ENCODE measurements at regions not wholly inside any gene's neighbourhood (a gene's known extent, or its start where the extent isn't known, plus 50 kb on each side); places are given as distances from the start of the nearest gene placed in this dataset.
"Not testable (repeated sequence)": the region's sequence is repeated elsewhere in the genome, so short reads cannot be mapped to it uniquely, and the experiment has no call there.

GRCh38 chr4:189697675-189698245 lies 242.9 kb upstream of the FRG1 start:
- H4K8ac ChIP-seq (ENCODE audit: low read depth in 2 of 2, low read length in 2 of 2); H2AK9ac ChIP-seq (replicated peaks; ENCODE audit: low read depth, low read length, poor library complexity); H2BK5ac ChIP-seq (ENCODE audit: low read depth, low read length, poor library complexity, severe bottlenecking); H3K14ac ChIP-seq (replicated peaks; ENCODE audit: low read depth, low read length); H3K56ac ChIP-seq (ENCODE audit: extremely low read depth, insufficient read depth, low read length); POLR2A ChIA-PET (ENCODE audit: unreplicated experiment); H3K9me1 ChIP-seq (ENCODE audit: insufficient read depth, low read length); H2BK20ac ChIP-seq (ENCODE audit: low read depth, low read length); H3K18ac ChIP-seq (ENCODE audit: low read depth, low read length); DNase-seq; H2AFZ ChIP-seq (replicated peaks; ENCODE audit: low read length, poor library complexity); H3K27me3 ChIP-seq (ENCODE audit: control insufficient read depth, insufficient read depth, low read length); H3K79me1 ChIP-seq (ENCODE audit: low read depth in 1 of 2, low read length in 2 of 2); H3K36me3 ChIP-seq (ENCODE audit: control insufficient read depth, insufficient read depth, low read length); H4K20me1 ChIP-seq (ENCODE audit: insufficient read depth, low read length); H2BK15ac ChIP-seq (ENCODE audit: low read depth, low read length); H2AK5ac ChIP-seq (ENCODE audit: low read depth, low read length); H3K23ac ChIP-seq (ENCODE audit: low read depth, low read length); H3K4me3 ChIP-seq (ENCODE audit: insufficient read depth, low read depth, low read length); in situ Hi-C loops (cut with MboI; ENCODE audit: low sequenced_read_pairs); dilution Hi-C loops (cut with HindIII; ENCODE audit: low sequenced_read_pairs, unreplicated experiment); H2BK120ac ChIP-seq (ENCODE audit: low read depth, low read length); H4K5ac ChIP-seq (ENCODE audit: low read depth, low read length); intact Hi-C loops (cut with micrococcal nuclease); H3K4me2 ChIP-seq (ENCODE audit: low read depth, low read length); H3K27ac ChIP-seq (ENCODE audit: insufficient read depth, low read length); H3K9ac ChIP-seq (ENCODE audit: low read depth, low read length); H4K91ac ChIP-seq (ENCODE audit: insufficient read depth, low read depth, low read length); CTCF ChIA-PET; H3K9me3 ChIP-seq (ENCODE audit: control insufficient read depth, insufficient read depth, low read length); H3K4ac ChIP-seq (ENCODE audit: low read depth, low read length); ATAC-seq (ENCODE audit: low read depth); H3K4me1 ChIP-seq (ENCODE audit: control insufficient read depth, insufficient read depth, low read length); BruUV-seq (replicated peaks): not testable (repeated sequence)
- no CpG with 5 or more reads among the region's 8 CpGs for WGBS, 2 experiments (ENCODE audit: extremely low coverage in 2 of 2, insufficient read length in 1 of 2)

GRCh38 chr4:189703000-189703399 lies 237.7 kb upstream of the FRG1 start:
- H3K56ac ChIP-seq (ENCODE audit: extremely low read depth, insufficient read depth, low read length); DNase-seq; H2BK120ac ChIP-seq (ENCODE audit: low read depth, low read length); H3K36me3 ChIP-seq (ENCODE audit: control insufficient read depth, insufficient read depth, low read length); intact Hi-C loops (cut with micrococcal nuclease); H3K14ac ChIP-seq (replicated peaks; ENCODE audit: low read depth, low read length); in situ Hi-C loops (cut with MboI; ENCODE audit: low sequenced_read_pairs); H3K79me1 ChIP-seq (ENCODE audit: low read depth in 1 of 2, low read length in 2 of 2); H3K27me3 ChIP-seq (ENCODE audit: control insufficient read depth, insufficient read depth, low read length); H3K23ac ChIP-seq (ENCODE audit: low read depth, low read length); H3K9me3 ChIP-seq (ENCODE audit: control insufficient read depth, insufficient read depth, low read length); BruUV-seq (replicated peaks); dilution Hi-C loops (cut with HindIII; ENCODE audit: low sequenced_read_pairs, unreplicated experiment); H4K5ac ChIP-seq (ENCODE audit: low read depth, low read length); ATAC-seq (ENCODE audit: low read depth); H3K27ac ChIP-seq (ENCODE audit: insufficient read depth, low read length); H2BK15ac ChIP-seq (ENCODE audit: low read depth, low read length); H3K9me1 ChIP-seq (ENCODE audit: insufficient read depth, low read length); H2AK9ac ChIP-seq (replicated peaks; ENCODE audit: low read depth, low read length, poor library complexity); H3K4me3 ChIP-seq (ENCODE audit: insufficient read depth, low read depth, low read length); H2AK5ac ChIP-seq (ENCODE audit: low read depth, low read length); H2BK20ac ChIP-seq (ENCODE audit: low read depth, low read length); H3K18ac ChIP-seq (ENCODE audit: low read depth, low read length); H3K9ac ChIP-seq (ENCODE audit: low read depth, low read length); POLR2A ChIA-PET (ENCODE audit: unreplicated experiment); H3K4ac ChIP-seq (ENCODE audit: low read depth, low read length); H4K91ac ChIP-seq (ENCODE audit: insufficient read depth, low read depth, low read length); H3K4me2 ChIP-seq (ENCODE audit: low read depth, low read length); H4K8ac ChIP-seq (ENCODE audit: low read depth in 2 of 2, low read length in 2 of 2); H3K4me1 ChIP-seq (ENCODE audit: control insufficient read depth, insufficient read depth, low read length); H4K20me1 ChIP-seq (ENCODE audit: insufficient read depth, low read length); CTCF ChIA-PET; H2BK5ac ChIP-seq (ENCODE audit: low read depth, low read length, poor library complexity, severe bottlenecking); H2AFZ ChIP-seq (replicated peaks; ENCODE audit: low read length, poor library complexity): not testable (repeated sequence)
- WGBS, 2 experiments (ENCODE audit: extremely low coverage in 2 of 2, insufficient read length in 1 of 2): no CpG with 5 or more reads among the region's 3 CpGs

Measured in IMR-90 (cell line).